Panc1 (cell line): ENCODE measurements at regions not wholly inside any gene's neighbourhood (a gene's known extent, or its start where the extent isn't known, plus 50 kb on each side); places are given as distances from the start of the nearest gene placed in this dataset.

Source experiments
- ATAC-seq: fragments of 200-7000 bp; cut with Tn5 transposase; 2 replicates; pipeline ENCODE4 v1.9.1; 2020; ENCODE audit warnings: mild to moderate bottlenecking, moderate library complexity
- BruUV-seq: library from RNA; stranded (reverse); fragments of 400-500 nt; replicated peaks from 2 replicates; lab custom pipeline; 2021; lab: Mats Ljungman, UMichigan
- CTCF ChIA-PET: fragments of 300-600 bp; sonication (Branson Sonifier 250); formaldehyde crosslinking; loops from one replicate; lab custom pipeline; 2022; ENCODE audit warnings: antibody characterized with exemption; lab: Charles Lee
- POLR2A ChIA-PET: fragments of 300-600 bp; sonication (Branson Sonifier 250); formaldehyde crosslinking; loops from one replicate; lab custom pipeline; 2022; ENCODE audit warnings: antibody characterized with exemption; lab: Charles Lee
- DNase-seq: peaks from one replicate; pipeline ENCODE4 v3.0.0-alpha.2; 2010; ENCODE audit warnings: low read depth, low spot score
- H3K27ac ChIP-seq: 2 replicates; pipeline ENCODE4 v1.5.1; 2011; ENCODE audit warnings: mild to moderate bottlenecking, low read length, inconsistent platforms
- H3K27me3 ChIP-seq: fragments of 200-500 bp; sonication (Bioruptor generic); 2 replicates; pipeline ENCODE4 v1.6.0; 2014; ENCODE audit warnings: low read length, inconsistent platforms; ENCODE audit not compliant: control insufficient read depth, insufficient read depth
- H3K36me3 ChIP-seq: fragments of 200-500 bp; sonication (Bioruptor generic); 2 replicates; pipeline ENCODE4 v1.5.1; 2014; ENCODE audit warnings: inconsistent platforms, mild to moderate bottlenecking, low read length, moderate library complexity; ENCODE audit not compliant: control insufficient read depth, insufficient read depth
- H3K4me1 ChIP-seq: 2 replicates; pipeline ENCODE4 v1.5.1; 2011; ENCODE audit warnings: inconsistent platforms, mild to moderate bottlenecking, low read length, moderate library complexity; ENCODE audit not compliant: control insufficient read depth, insufficient read depth
- H3K4me3 ChIP-seq, 2 experiments: 2 replicates each; pipeline ENCODE4 v1.5.1; 2011 to 2012; ENCODE audit warnings: low read depth in 2 of 2, low read length in 2 of 2, mild to moderate bottlenecking in 2 of 2, inconsistent platforms in 1 of 2, moderate library complexity in 1 of 2
- H3K9me3 ChIP-seq: fragments of 200-500 bp; sonication (Bioruptor generic); 2 replicates; pipeline ENCODE4 v1.5.1; 2014; ENCODE audit warnings: low read depth, mild to moderate bottlenecking, inconsistent platforms, low read length, moderate library complexity; ENCODE audit not compliant: control insufficient read depth, insufficient read depth
- POLR2AphosphoS5 ChIP-seq: IDR thresholded peaks from 2 replicates; pipeline ENCODE4 v1.6.1; 2012; ENCODE audit warnings: mild to moderate bottlenecking, low read depth, low read length, moderate library complexity
- REST ChIP-seq, 2 experiments: IDR thresholded peaks; 2 replicates each; pipeline ENCODE4 v1.6.1; 2011 to 2012; ENCODE audit warnings: low read depth in 2 of 2, control low read depth in 1 of 2, low read length in 1 of 2, mild to moderate bottlenecking in 1 of 2, moderate library complexity in 1 of 2; ENCODE audit not compliant: insufficient read depth in 1 of 2
- SIN3A ChIP-seq: IDR thresholded peaks from 2 replicates; pipeline ENCODE4 v1.6.1; 2012; ENCODE audit warnings: low read depth, mild to moderate bottlenecking, low read length, moderate library complexity, borderline replicate concordance; ENCODE audit not compliant: insufficient read depth
- TCF7L2 ChIP-seq: IDR thresholded peaks from 2 replicates; pipeline ENCODE4 v1.6.1; 2011; ENCODE audit warnings: mild to moderate bottlenecking, low read depth, low read length, inconsistent platforms
- in situ Hi-C: cut with HindIII; loops from 2 replicates; pipeline ENCODE4 v1.10.0; 2016; ENCODE audit warnings: low sequenced_read_pairs, low pct_unique_long_range_greater_than_20kb
- intact Hi-C: fragments of 100-400 bp; cut with micrococcal nuclease; formaldehyde crosslinking; loops from one replicate; pipeline ENCODE4 v1.10.0; 2022; ENCODE audit not compliant: unreplicated experiment
- TF ChIP-seq, protein P1 (sequence below): fragments of 450-650 bp; IDR thresholded peaks from 2 replicates; pipeline ENCODE4 v1.5.1; 2017; ENCODE audit warnings: mild to moderate bottlenecking

GRCh38 chr13:40206241-40207000, 460.0 kb downstream of the FOXO1 start:
- no peak for DNase-seq
- intact Hi-C loops = no loop called here
- no peak for ATAC-seq
- POLR2A ChIA-PET = no interaction called here
- in situ Hi-C loops = no loop called here
- Histone ChIP-seq H3K4me1 (no peaks in the 10 kb centered on the region), H3K4me3 (no peak overlapping the region), H3K27ac (no peak overlapping the region), H3K27me3 (no peaks in the 10 kb centered on the region), H3K9me3 (no peaks in the 10 kb centered on the region), H3K36me3 (no peaks in the 10 kb centered on the region)
- no TSS peak for BruUV-seq
- TF ChIP-seq REST (IDR thresholded peaks at IDR 0.05; ENCODE audit: insufficient read depth in 1 of 2, low read depth in 2 of 2, low read length in 1 of 2) (no peak), SIN3A (no peak), POLR2AphosphoS5 (no peak), TCF7L2 (no peak)
- TF ChIP-seq, protein P1, sequence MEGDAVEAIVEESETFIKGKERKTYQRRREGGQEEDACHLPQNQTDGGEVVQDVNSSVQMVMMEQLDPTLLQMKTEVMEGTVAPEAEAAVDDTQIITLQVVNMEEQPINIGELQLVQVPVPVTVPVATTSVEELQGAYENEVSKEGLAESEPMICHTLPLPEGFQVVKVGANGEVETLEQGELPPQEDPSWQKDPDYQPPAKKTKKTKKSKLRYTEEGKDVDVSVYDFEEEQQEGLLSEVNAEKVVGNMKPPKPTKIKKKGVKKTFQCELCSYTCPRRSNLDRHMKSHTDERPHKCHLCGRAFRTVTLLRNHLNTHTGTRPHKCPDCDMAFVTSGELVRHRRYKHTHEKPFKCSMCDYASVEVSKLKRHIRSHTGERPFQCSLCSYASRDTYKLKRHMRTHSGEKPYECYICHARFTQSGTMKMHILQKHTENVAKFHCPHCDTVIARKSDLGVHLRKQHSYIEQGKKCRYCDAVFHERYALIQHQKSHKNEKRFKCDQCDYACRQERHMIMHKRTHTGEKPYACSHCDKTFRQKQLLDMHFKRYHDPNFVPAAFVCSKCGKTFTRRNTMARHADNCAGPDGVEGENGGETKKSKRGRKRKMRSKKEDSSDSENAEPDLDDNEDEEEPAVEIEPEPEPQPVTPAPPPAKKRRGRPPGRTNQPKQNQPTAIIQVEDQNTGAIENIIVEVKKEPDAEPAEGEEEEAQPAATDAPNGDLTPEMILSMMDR = no peak
- CTCF ChIA-PET = no interaction called here

GRCh38 chr13:40207001-40207478, 459.4 kb downstream of the FOXO1 start:
- CTCF ChIA-PET = interaction anchor here (0.5 kb wide), 1 partner anchor 296 kb away, joined by 4 read pairs; no protein-coding TSS in a partner anchor
- no peak overlapping the region for H3K4me3 ChIP-seq
- BruUV-seq = no TSS peak

More at GRCh38 chr13:40207001-40207478, 459.4 kb downstream of the FOXO1 start:
- TF ChIP-seq, protein P1 = no peak
- TF ChIP-seq TCF7L2 (no peak), SIN3A (no peak), POLR2AphosphoS5 (no peak), REST (IDR thresholded peaks at IDR 0.05; ENCODE audit: insufficient read depth in 1 of 2, low read depth in 2 of 2, low read length in 1 of 2) (no peak)
- Histone ChIP-seq H3K27ac (no peak overlapping the region), H3K36me3 (no peaks in the 10 kb centered on the region), H3K27me3 (no peaks in the 10 kb centered on the region), H3K4me1 (no peaks in the 10 kb centered on the region), H3K9me3 (no peaks in the 10 kb centered on the region)
- POLR2A ChIA-PET = no interaction called here
- no peak for ATAC-seq
- no peak for DNase-seq
- intact Hi-C loops = no loop called here
- in situ Hi-C loops = no loop called here
